Right forelimb (tissue), 1 donor: ENCODE measurements at regions not wholly inside any gene's neighbourhood (a gene's known extent, or its start where the extent isn't known, plus 50 kb on each side); places are given as distances from the start of the nearest gene placed in this dataset.
"Not testable (repeated sequence)": the region's sequence is repeated elsewhere in the genome, so short reads cannot be mapped to it uniquely, and the experiment has no call there.

Source experiments
- DNase-seq: peaks from one replicate; pipeline ENCODE4 v3.0.0-alpha.2; 2018

- no peak for DNase-seq
Measured at GRCh38 chr10:36437367-36437766, 688.0 kb upstream of the ANKRD30A start.

GRCh38 chr10:36428507-36428906, 696.9 kb upstream of the ANKRD30A start:
- DNase-seq: no peak

- no peak for DNase-seq
Measured at GRCh38 chr10:36425131-36425797, 700.1 kb upstream of the ANKRD30A start.

- DNase-seq: no peak
Measured at GRCh38 chr10:36424502-36424901, 700.9 kb upstream of the ANKRD30A start.

- no peak for DNase-seq
Measured at GRCh38 chr10:36423821-36424248, 701.6 kb upstream of the ANKRD30A start.

- no peak for DNase-seq
Measured at GRCh38 chr10:36421992-36422391, 703.4 kb upstream of the ANKRD30A start.

GRCh38 chr10:36416513-36416912, 708.9 kb upstream of the ANKRD30A start:
- no peak for DNase-seq

- DNase-seq: no peak
Measured at GRCh38 chr10:36412942-36413341, 712.5 kb upstream of the ANKRD30A start.

- not testable (repeated sequence) for DNase-seq
Measured at GRCh38 chr10:36400238-36400637, 725.2 kb upstream of the ANKRD30A start.

- DNase-seq: no peak
Measured at GRCh38 chr10:36393801-36394200, 731.6 kb upstream of the ANKRD30A start.

GRCh38 chr10:36391405-36391804, 734.0 kb upstream of the ANKRD30A start:
- DNase-seq: no peak

GRCh38 chr10:36390221-36390620, 735.2 kb upstream of the ANKRD30A start:
- DNase-seq: no peak

- no peak for DNase-seq
Measured at GRCh38 chr10:36388166-36388565, 737.2 kb upstream of the ANKRD30A start.

- no peak for DNase-seq
Measured at GRCh38 chr10:36385693-36386092, 739.7 kb upstream of the ANKRD30A start.

- no peak for DNase-seq
Measured at GRCh38 chr10:36383349-36383748, 741.3 kb upstream of the FZD8 start.

GRCh38 chr10:36381748-36382147, 739.7 kb upstream of the FZD8 start:
- no peak for DNase-seq

GRCh38 chr10:36380538-36380937, 738.4 kb upstream of the FZD8 start:
- DNase-seq: no peak

GRCh38 chr10:36375107-36375506, 733.0 kb upstream of the FZD8 start:
- DNase-seq: no peak

GRCh38 chr10:36373424-36374096, 731.5 kb upstream of the FZD8 start:
- DNase-seq: no peak

- DNase-seq: no peak
Measured at GRCh38 chr10:36367362-36367761, 725.3 kb upstream of the FZD8 start.

- DNase-seq: no peak
Measured at GRCh38 chr10:36366843-36367242, 724.7 kb upstream of the FZD8 start.

- no peak for DNase-seq
Measured at GRCh38 chr10:36366065-36366464, 724.0 kb upstream of the FZD8 start.

- DNase-seq: no peak
Measured at GRCh38 chr10:36362257-36362656, 720.2 kb upstream of the FZD8 start.

GRCh38 chr10:36358736-36359135, 716.6 kb upstream of the FZD8 start:
- DNase-seq: no peak

- no peak for DNase-seq
Measured at GRCh38 chr10:36354633-36355032, 712.5 kb upstream of the FZD8 start.
